ENCODE measurements at regions not wholly inside any gene's neighbourhood (a gene's known extent, or its start where the extent isn't known, plus 50 kb on each side); places are given as distances from the start of the nearest gene placed in this dataset.

- TF ChIP-seq CTCF (IDR thresholded peaks at IDR 0.05; ENCODE audit: extremely low read depth in 1 of 2, insufficient read depth in 1 of 2, low read depth in 1 of 2, low read length in 2 of 2) (no peak), EZH2 (IDR thresholded peaks at IDR 0.05; ENCODE audit: borderline replicate concordance, low read depth, low read length, severe bottlenecking) (no peak), MAX (IDR thresholded peaks at IDR 0.05; ENCODE audit: insufficient read depth, insufficient read length) (no peak), POLR2A (IDR thresholded peaks at IDR 0.05; ENCODE audit: low read depth, low read length) (no peak), GATA2 (IDR thresholded peaks at IDR 0.05; ENCODE audit: insufficient read depth, insufficient read length, low read depth, low read length) (no peak), POLR2AphosphoS5 (IDR thresholded peaks at IDR 0.05; ENCODE audit: insufficient read depth, low read depth, low read length) (no peak)
These were observed 175.7 kb downstream of the VCY1B start for GRCh38 chrY:14231703-14232102.

Measured in endothelial cell of umbilical vein (primary cell).